GM10248 (cell line): ENCODE measurements at regions not wholly inside any gene's neighbourhood (a gene's known extent, or its start where the extent isn't known, plus 50 kb on each side); places are given as distances from the start of the nearest gene placed in this dataset.

ENCODE experiments used
- CTCF ChIA-PET: fragments of 300-600 bp; sonication (Branson Sonifier 250); formaldehyde crosslinking; extraction: SDS; loops from one replicate; lab custom pipeline; 2021; ENCODE audit warnings: antibody characterized with exemption; lab: Yijun Ruan, JAX
- POLR2A ChIA-PET: fragments of 350-650 bp; sonication (Branson Sonifier 250); formaldehyde crosslinking; extraction: SDS; loops from one replicate; lab custom pipeline; 2020; ENCODE audit warnings: antibody characterized with exemption; lab: Yijun Ruan, JAX
- DNase-seq: peaks from one replicate; pipeline ENCODE4 v3.0.0; 2012; ENCODE audit errors: extremely low spot score
- CTCF ChIP-seq: IDR thresholded peaks from 2 replicates; pipeline ENCODE4 v1.5.1; 2012; ENCODE audit warnings: mild to moderate bottlenecking, low read depth; ENCODE audit errors: extremely low read depth, missing control alignments, control extremely low read depth

- no peak for TF ChIP-seq CTCF
- DNase-seq: no peak
- ChIA-PET CTCF (no interaction called here), POLR2A (no interaction called here)
Observed at GRCh38 chr18:56373601-56374000, 264.8 kb downstream of the TXNL1 start.

- no peak for DNase-seq
- TF ChIP-seq CTCF: no peak
- POLR2A ChIA-PET: no interaction called here
- CTCF ChIA-PET: interaction anchor here (1.0 to 1.1 kb wide), 2 partner anchors 11 to 17 kb away, joined by 3 read pairs; no protein-coding TSS in a partner anchor
Observed at GRCh38 chr18:56368066-56368465, 270.3 kb downstream of the TXNL1 start.

GRCh38 chr18:56358608-56359280, 279.6 kb downstream of the TXNL1 start:
- DNase-seq: no peak
- no peak for TF ChIP-seq CTCF
- ChIA-PET POLR2A (no interaction called here), CTCF (interaction anchor here (1.0 kb wide), 1 partner anchor 7 kb away, joined by 3 read pairs; no protein-coding TSS in a partner anchor)

- POLR2A ChIA-PET: no interaction called here
- CTCF ChIA-PET: no interaction called here
Observed at GRCh38 chr18:56353663-56354260, 284.6 kb downstream of the TXNL1 start.

GRCh38 chr18:56351911-56352500, 286.4 kb downstream of the TXNL1 start:
- no peak for DNase-seq
- no peak for TF ChIP-seq CTCF
- POLR2A ChIA-PET: no interaction called here
- CTCF ChIA-PET: interaction anchor here (1.1 to 1.4 kb wide), 2 partner anchors 7 to 16 kb away, joined by 3 read pairs; no protein-coding TSS in a partner anchor

More at GRCh38 chr18:56353663-56354260, 284.6 kb downstream of the TXNL1 start:
- no peak for DNase-seq
- TF ChIP-seq CTCF: no peak

- DNase-seq: no peak
- TF ChIP-seq CTCF: no peak
- ChIA-PET CTCF (no interaction called here), POLR2A (no interaction called here)
Observed at GRCh38 chr18:56337507-56337906, 300.9 kb downstream of the TXNL1 start.
